ENCODE measurements at regions not wholly inside any gene's neighbourhood (a gene's known extent, or its start where the extent isn't known, plus 50 kb on each side); places are given as distances from the start of the nearest gene placed in this dataset.

DNA sequence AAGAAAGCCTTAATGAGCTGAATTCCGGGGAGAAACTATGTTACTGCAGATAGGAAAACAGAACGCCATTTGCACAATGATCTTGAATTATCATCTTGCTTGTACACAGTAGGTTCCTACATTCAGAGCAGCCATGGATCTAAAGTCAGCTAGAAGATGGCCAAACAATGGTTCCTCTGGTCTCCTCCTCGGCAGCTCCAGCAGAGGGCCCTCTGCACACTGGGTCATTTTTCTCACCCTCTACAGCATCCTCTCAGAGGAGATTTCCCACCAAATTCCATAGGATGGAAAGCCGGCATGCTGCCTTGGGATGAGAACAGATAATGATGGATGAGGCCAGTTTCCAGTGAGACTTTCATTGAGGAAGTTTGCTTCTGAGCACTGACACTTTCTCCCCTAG is 308.5 kb upstream of the NFE2L3 start:
- Mint-ChIP-seq H3K4me1 (no peaks in the 10 kb centered on the region), H3K27me3 (peaks cover 28 to 34% of the 10 kb centered on the region in 2 donors), H3K9me3 (no peaks in the 10 kb centered on the region), H3K27ac (no peak overlapping the region), H3K4me3 (no peak overlapping the region), H3K36me3 (no peaks in the 10 kb centered on the region)
- ChIA-PET POLR2A (no interaction called here), CTCF (no interaction called here)
- 85% methylated on average over 2 of the region's 4 CpGs for WGBS (ENCODE audit: insufficient coverage)
- peaks cover 0 to 7% of the 10 kb centered on the region in 2 experiments for H3K27me3 ChIP-seq (replicated peaks in 1 of 2; ENCODE audit: control insufficient read depth in 2 of 2, extremely low read depth in 1 of 2, insufficient read depth in 2 of 2, low read length in 1 of 2)
- no peak overlapping the region for H3K27ac ChIP-seq (ENCODE audit: low read length)
- H3K36me3 ChIP-seq (ENCODE audit: control insufficient read depth in 2 of 2, extremely low read depth in 1 of 2, insufficient read depth in 1 of 2, low read length in 1 of 2): no peaks in the 10 kb centered on the region
- ATAC-seq (replicated peaks in 1 of 4) (no peak), DNase-seq (no peak)
- H3K9me3 ChIP-seq: no peaks in the 10 kb centered on the region
- no peaks in the 10 kb centered on the region for H3K4me1 ChIP-seq (ENCODE audit: control insufficient read depth in 1 of 2, extremely low read depth in 1 of 2, insufficient read depth in 2 of 2, low read length in 2 of 2)
- H3K4me3 ChIP-seq (ENCODE audit: control insufficient read depth in 1 of 2, extremely low read depth in 1 of 2, low read length in 1 of 2): no peak overlapping the region

DNA sequence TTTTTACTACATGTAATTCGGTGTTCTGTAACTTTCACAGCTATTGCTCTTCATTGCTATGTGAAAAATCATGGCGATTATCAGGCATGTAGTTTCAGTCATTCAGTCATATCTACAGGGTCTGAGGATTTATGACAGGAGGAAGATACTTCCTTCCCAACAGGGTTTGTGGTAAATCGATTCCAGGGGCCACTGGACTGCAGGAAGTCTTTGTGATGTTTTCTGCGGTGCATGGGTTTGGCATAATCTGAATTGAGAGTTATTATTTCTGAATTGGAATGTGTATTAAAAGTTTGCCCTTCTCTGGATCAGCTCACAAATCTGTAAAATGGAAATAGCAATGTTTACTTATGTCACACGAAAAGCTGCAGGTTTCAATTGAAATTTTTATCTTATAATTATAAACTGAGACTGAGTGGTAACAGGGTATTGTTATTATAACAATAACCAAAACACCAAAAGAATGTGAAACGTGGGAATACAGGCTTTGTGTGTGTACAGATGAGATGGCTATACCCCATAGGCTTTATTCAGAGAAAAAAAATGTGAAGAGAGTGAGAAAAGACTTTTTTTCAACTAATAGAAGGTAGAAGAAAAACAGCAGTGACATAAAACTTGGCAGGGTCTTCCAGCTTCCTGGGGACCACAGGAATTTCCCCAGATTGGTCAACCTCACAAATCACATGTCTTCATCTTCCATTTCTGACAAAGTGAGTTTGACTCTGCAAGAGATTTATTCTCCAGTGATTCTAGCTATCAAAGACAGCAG is 307.7 kb upstream of the NFE2L3 start:
- Histone ChIP-seq H3K27me3 (replicated peaks in 1 of 2; ENCODE audit: control insufficient read depth in 2 of 2, extremely low read depth in 1 of 2, insufficient read depth in 2 of 2, low read length in 1 of 2) (peaks cover 0 to 7% of the 10 kb centered on the region in 2 experiments), H3K9me3 (no peaks in the 10 kb centered on the region), H3K4me1 (ENCODE audit: control insufficient read depth in 1 of 2, extremely low read depth in 1 of 2, insufficient read depth in 2 of 2, low read length in 2 of 2) (no peaks in the 10 kb centered on the region), H3K36me3 (ENCODE audit: control insufficient read depth in 2 of 2, extremely low read depth in 1 of 2, insufficient read depth in 1 of 2, low read length in 1 of 2) (no peaks in the 10 kb centered on the region), H3K27ac (ENCODE audit: low read length) (no peak overlapping the region), H3K4me3 (ENCODE audit: control insufficient read depth in 1 of 2, extremely low read depth in 1 of 2, low read length in 1 of 2) (no peak overlapping the region)
- ATAC-seq (replicated peaks in 1 of 4) (no peak), DNase-seq (no peak)
- ChIA-PET CTCF (no interaction called here), POLR2A (no interaction called here)
- Mint-ChIP-seq H3K36me3 (no peaks in the 10 kb centered on the region), H3K27ac (no peak overlapping the region), H3K4me1 (no peaks in the 10 kb centered on the region), H3K9me3 (no peaks in the 10 kb centered on the region), H3K27me3 (peaks cover 29 to 30% of the 10 kb centered on the region in 2 donors), H3K4me3 (no peak overlapping the region)
- 0% methylated on average over 2 of the region's 6 CpGs for WGBS (ENCODE audit: insufficient coverage)

DNA sequence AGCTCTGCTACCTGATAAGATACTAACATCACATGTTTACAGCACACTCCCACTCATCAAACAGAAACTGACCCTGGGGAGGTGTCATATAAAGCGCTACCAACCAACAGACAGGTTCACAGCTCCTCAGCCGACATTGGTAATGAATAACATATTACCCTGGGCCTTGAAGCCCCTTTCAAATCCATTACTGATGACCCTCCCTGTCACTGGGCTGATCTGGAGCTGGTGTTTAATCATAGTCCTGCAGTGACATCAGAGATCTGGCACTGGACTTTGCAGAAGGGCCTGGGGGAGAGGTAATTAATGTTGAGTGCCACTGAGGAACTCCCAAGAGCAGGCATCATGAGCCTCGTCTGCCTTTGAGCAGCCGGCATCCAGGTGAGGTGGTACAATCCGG is 306.5 kb upstream of the NFE2L3 start:
- no peak overlapping the region for H3K4me3 Mint-ChIP-seq
- Histone ChIP-seq H3K4me3 (ENCODE audit: control insufficient read depth in 1 of 2, extremely low read depth in 1 of 2, low read length in 1 of 2) (no peak overlapping the region), H3K9me3 (no peaks in the 10 kb centered on the region), H3K4me1 (ENCODE audit: control insufficient read depth in 1 of 2, extremely low read depth in 1 of 2, insufficient read depth in 2 of 2, low read length in 2 of 2) (no peaks in the 10 kb centered on the region), H3K27me3 (replicated peaks in 1 of 2; ENCODE audit: control insufficient read depth in 2 of 2, extremely low read depth in 1 of 2, insufficient read depth in 2 of 2, low read length in 1 of 2) (peaks cover 2 to 13% of the 10 kb centered on the region in 2 experiments), H3K36me3 (ENCODE audit: control insufficient read depth in 2 of 2, extremely low read depth in 1 of 2, insufficient read depth in 1 of 2, low read length in 1 of 2) (no peaks in the 10 kb centered on the region), H3K27ac (ENCODE audit: low read length) (no peak overlapping the region)
- 84% methylated on average over 3 of the region's 5 CpGs for WGBS (ENCODE audit: insufficient coverage)
- H3K27ac Mint-ChIP-seq: no peak overlapping the region
- ATAC-seq (replicated peaks in 1 of 4) (no peak), DNase-seq (no peak)
- no peaks in the 10 kb centered on the region for H3K9me3 Mint-ChIP-seq
- peaks cover 39 to 41% of the 10 kb centered on the region in 2 donors for H3K27me3 Mint-ChIP-seq
- no peaks in the 10 kb centered on the region for H3K36me3 Mint-ChIP-seq
- POLR2A ChIA-PET: no interaction called here
- H3K4me1 Mint-ChIP-seq: no peaks in the 10 kb centered on the region
- CTCF ChIA-PET: interaction anchor here in 1 of 2 donors (0.5 to 0.6 kb wide), 2 partner anchors 572 to 1334 kb away, joined by 3 to 4 read pairs; no protein-coding TSS in a partner anchor

DNA sequence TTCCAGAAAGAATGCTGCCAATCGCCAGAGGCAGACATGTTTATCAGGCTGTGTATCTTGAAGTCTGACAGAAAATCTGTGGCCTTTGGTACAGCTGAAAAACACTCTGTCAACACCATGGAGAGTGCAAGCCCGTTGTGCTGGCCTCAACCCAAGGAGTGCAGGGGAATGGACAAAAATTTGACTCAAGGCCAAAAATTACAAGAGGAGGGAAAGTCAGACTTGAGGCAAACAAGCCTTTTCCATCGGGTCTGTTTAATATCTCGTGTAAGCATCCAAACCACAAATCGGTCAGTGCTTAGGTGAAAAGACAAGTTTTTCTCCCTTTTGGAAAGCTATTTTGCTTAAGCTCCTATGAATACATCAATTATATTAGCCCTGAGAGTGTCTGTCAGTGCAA is 305.3 kb upstream of the NFE2L3 start:
- Mint-ChIP-seq H3K27ac (no peak overlapping the region), H3K9me3 (no peaks in the 10 kb centered on the region), H3K36me3 (no peaks in the 10 kb centered on the region), H3K27me3 (peaks cover 51 to 53% of the 10 kb centered on the region in 2 donors), H3K4me1 (peaks cover 3 to 5% (median 4%) of the 10 kb centered on the region in 3 donors), H3K4me3 (no peak overlapping the region)
- Histone ChIP-seq H3K27ac (ENCODE audit: low read length) (no peak overlapping the region), H3K4me1 (ENCODE audit: control insufficient read depth in 1 of 2, extremely low read depth in 1 of 2, insufficient read depth in 2 of 2, low read length in 2 of 2) (peaks cover 0 to 2% of the 10 kb centered on the region in 2 experiments), H3K4me3 (ENCODE audit: control insufficient read depth in 1 of 2, extremely low read depth in 1 of 2, low read length in 1 of 2) (no peak overlapping the region), H3K27me3 (replicated peaks in 1 of 2; ENCODE audit: control insufficient read depth in 2 of 2, extremely low read depth in 1 of 2, insufficient read depth in 2 of 2, low read length in 1 of 2) (peaks cover 2 to 22% of the 10 kb centered on the region in 2 experiments), H3K36me3 (ENCODE audit: control insufficient read depth in 2 of 2, extremely low read depth in 1 of 2, insufficient read depth in 1 of 2, low read length in 1 of 2) (no peaks in the 10 kb centered on the region), H3K9me3 (no peaks in the 10 kb centered on the region)
- DNase-seq (no peak), ATAC-seq (replicated peaks in 1 of 4) (no peak)
- no CpG with 5 or more reads among the region's 5 CpGs for WGBS (ENCODE audit: insufficient coverage)
- ChIA-PET CTCF (interaction anchor here in 1 of 2 donors (0.9 to 1.1 kb wide), 2 partner anchors 19 to 1333 kb away, joined by 3 read pairs; no protein-coding TSS in a partner anchor), POLR2A (no interaction called here)

DNA sequence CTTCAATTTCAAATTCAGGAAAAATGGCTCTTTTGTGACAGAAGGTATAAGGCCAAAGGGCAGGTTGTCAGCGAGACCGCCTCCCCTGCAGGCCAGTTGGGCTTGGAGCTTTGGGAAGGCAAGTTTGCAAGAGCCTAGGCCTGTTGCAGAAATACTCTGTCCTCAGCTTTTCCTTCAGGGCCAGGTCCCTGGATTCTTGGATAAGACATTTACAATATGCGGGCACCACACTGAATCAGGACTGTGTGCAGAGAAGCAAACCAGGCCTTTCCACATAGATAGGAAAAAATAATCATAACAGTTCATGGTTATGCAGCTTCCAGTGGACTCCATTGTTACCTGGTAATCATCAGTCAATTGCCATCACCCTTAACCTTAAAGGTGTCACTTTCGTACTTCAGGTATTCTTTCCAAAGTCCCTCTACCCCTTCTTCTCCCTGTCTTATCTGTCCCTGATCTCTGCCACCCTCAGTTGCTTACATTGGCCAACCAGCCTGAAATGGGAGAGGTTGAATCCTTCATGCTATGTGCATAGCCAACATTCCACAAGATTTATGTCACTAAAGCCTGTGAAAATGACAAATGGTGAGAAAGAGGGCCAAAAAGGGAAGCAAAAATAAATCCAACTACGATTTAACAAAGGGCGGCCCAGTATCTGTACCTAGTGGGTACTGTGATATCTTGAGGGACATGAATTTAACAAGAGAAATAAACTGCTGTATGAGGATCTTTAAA is 304.5 kb upstream of the NFE2L3 start:
- ChIA-PET POLR2A (no interaction called here), CTCF (interaction anchor here (0.9 to 1.3 kb wide), 4 partner anchors 18 to 1332 kb away, joined by 3 to 4 read pairs (median 4); no protein-coding TSS in a partner anchor)
- Histone ChIP-seq H3K27me3 (replicated peaks in 1 of 2; ENCODE audit: control insufficient read depth in 2 of 2, extremely low read depth in 1 of 2, insufficient read depth in 2 of 2, low read length in 1 of 2) (peaks cover 2 to 30% of the 10 kb centered on the region in 2 experiments), H3K4me3 (ENCODE audit: control insufficient read depth in 1 of 2, extremely low read depth in 1 of 2, low read length in 1 of 2) (no peak overlapping the region), H3K36me3 (ENCODE audit: control insufficient read depth in 2 of 2, extremely low read depth in 1 of 2, insufficient read depth in 1 of 2, low read length in 1 of 2) (no peaks in the 10 kb centered on the region), H3K27ac (ENCODE audit: low read length) (no peak overlapping the region), H3K9me3 (no peaks in the 10 kb centered on the region), H3K4me1 (ENCODE audit: control insufficient read depth in 1 of 2, extremely low read depth in 1 of 2, insufficient read depth in 2 of 2, low read length in 2 of 2) (peaks cover 0 to 10% of the 10 kb centered on the region in 2 experiments)
- H3K27ac Mint-ChIP-seq: no peak overlapping the region
- WGBS (ENCODE audit: insufficient coverage): 100% methylated on average over 2 of the region's 6 CpGs
- peaks cover 7 to 10% (median 7%) of the 10 kb centered on the region in 3 donors for H3K4me1 Mint-ChIP-seq
- H3K27me3 Mint-ChIP-seq: peaks cover 54 to 56% of the 10 kb centered on the region in 2 donors
- DNase-seq: no peak
- no peaks in the 10 kb centered on the region for H3K9me3 Mint-ChIP-seq
- no peaks in the 10 kb centered on the region for H3K36me3 Mint-ChIP-seq
- no peak for ATAC-seq (replicated peaks in 1 of 4)
- H3K4me3 Mint-ChIP-seq: no peak overlapping the region

DNA sequence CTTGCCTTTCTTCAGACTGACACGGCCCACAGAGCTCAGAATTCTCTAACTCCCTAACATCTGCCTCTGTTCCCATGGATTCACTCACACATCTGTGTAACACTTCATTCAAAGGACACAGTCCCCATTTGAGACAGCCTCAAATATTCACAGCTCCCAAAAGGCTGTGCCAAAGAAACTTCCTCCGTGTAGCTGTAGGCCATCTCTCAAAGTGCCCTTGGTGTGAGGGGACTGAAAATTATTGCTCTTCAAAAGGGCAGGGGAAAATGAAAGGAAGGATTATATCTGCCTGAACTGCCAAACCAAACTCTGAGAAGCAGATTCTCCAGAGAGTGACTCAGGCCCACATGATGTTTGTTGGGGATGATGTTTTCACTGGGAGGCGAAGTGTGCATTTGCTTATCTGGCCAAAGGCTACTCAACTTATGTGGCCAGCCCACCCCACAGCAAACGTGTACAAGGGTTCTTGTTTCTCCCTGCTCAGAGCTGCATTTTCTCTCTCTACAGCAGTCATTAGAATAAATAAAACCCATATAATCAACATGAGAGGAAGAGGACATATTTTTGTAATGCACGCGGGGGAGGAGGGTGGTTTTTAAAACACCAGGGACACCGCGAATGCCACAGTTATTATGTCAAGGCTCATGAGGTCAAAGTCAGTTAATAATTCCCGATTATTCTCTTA is 302.4 kb upstream of the NFE2L3 start:
- ATAC-seq (replicated peaks in 1 of 4) (no peak), DNase-seq (no peak)
- H3K36me3 ChIP-seq (ENCODE audit: control insufficient read depth in 2 of 2, extremely low read depth in 1 of 2, insufficient read depth in 1 of 2, low read length in 1 of 2): no peaks in the 10 kb centered on the region
- CTCF ChIA-PET: interaction anchor here in 1 of 2 donors (0.6 kb wide), 1 partner anchor 1395 kb away, joined by 3 read pairs; no protein-coding TSS in a partner anchor
- Mint-ChIP-seq H3K4me1 (peaks cover 14 to 23% (median 17%) of the 10 kb centered on the region in 3 donors), H3K36me3 (peaks cover 4% of the 10 kb centered on the region), H3K27ac (no peak overlapping the region), H3K27me3 (peaks cover 57 to 66% of the 10 kb centered on the region in 2 donors), H3K9me3 (no peaks in the 10 kb centered on the region), H3K4me3 (no peak overlapping the region)
- H3K4me3 ChIP-seq (ENCODE audit: control insufficient read depth in 1 of 2, extremely low read depth in 1 of 2, low read length in 1 of 2): no peak overlapping the region
- POLR2A ChIA-PET: no interaction called here
- no peak overlapping the region for H3K27ac ChIP-seq (ENCODE audit: low read length)
- 79% methylated on average over 1 of the region's 9 CpGs for WGBS (ENCODE audit: insufficient coverage)
- peaks cover 11 to 47% of the 10 kb centered on the region in 2 experiments for H3K27me3 ChIP-seq (replicated peaks in 1 of 2; ENCODE audit: control insufficient read depth in 2 of 2, extremely low read depth in 1 of 2, insufficient read depth in 2 of 2, low read length in 1 of 2)
- H3K4me1 ChIP-seq (ENCODE audit: control insufficient read depth in 1 of 2, extremely low read depth in 1 of 2, insufficient read depth in 2 of 2, low read length in 2 of 2): peaks cover 2 to 18% of the 10 kb centered on the region in 2 experiments
- H3K9me3 ChIP-seq: no peaks in the 10 kb centered on the region
